Transverse colon (tissue), 4 donors: ENCODE measurements at regions not wholly inside any gene's neighbourhood (a gene's known extent, or its start where the extent isn't known, plus 50 kb on each side); places are given as distances from the start of the nearest gene placed in this dataset.

Source experiments
- EP300 ChIP-seq: sonication (generic); formaldehyde crosslinking; IDR thresholded peaks from one replicate; pipeline ENCODE4 v1.6.1; 2017; ENCODE audit warnings: antibody characterized with exemption, low read depth
- POLR2A ChIP-seq: fragments of 450-650 bp; IDR thresholded peaks from one replicate; pipeline ENCODE4 v1.6.1; 2016; ENCODE audit warnings: antibody characterized with exemption, mild to moderate bottlenecking, moderate library complexity
- POLR2AphosphoS5 ChIP-seq, 3 donors: sonication (generic); formaldehyde crosslinking; IDR thresholded peaks; one replicate each; pipeline ENCODE4 v1.6.1; 2016; ENCODE audit warnings: antibody characterized with exemption in 3 of 3
- TF ChIP-seq, protein P1 (sequence below), 5 experiments: fragments of 200-600 bp in 3 of 5; fragments of 450-650 bp in 2 of 5; sonication (generic) in 3 of 5; IDR thresholded peaks; 1 replicate in 2 of 5; 2 replicates in 3 of 5; pipeline ENCODE4 v1.5.1; 2016 to 2017; ENCODE audit warnings: antibody characterized with exemption in 5 of 5, inconsistent platforms in 3 of 5, mild to moderate bottlenecking in 2 of 5, moderate library complexity in 1 of 5

DNA sequence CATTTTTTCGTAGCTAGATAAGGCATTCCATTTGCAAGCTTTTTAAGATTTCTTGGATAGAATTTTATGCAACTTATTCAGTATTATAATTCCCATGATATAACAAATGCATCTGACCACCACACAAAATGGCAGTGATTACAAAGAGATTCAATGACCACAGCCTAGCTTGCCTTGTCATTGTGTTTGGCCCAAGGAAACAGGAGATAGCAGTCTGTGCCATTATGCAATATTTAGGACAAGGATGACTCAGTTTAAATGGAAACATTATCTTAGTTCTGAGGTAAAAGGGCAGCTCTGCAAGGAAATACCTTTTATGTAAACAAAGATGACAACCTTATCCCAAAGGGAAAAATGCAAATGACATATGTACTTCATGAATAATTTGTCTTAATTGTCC is 89.8 kb downstream of the NUDT12 start:
- TF ChIP-seq, protein P1, sequence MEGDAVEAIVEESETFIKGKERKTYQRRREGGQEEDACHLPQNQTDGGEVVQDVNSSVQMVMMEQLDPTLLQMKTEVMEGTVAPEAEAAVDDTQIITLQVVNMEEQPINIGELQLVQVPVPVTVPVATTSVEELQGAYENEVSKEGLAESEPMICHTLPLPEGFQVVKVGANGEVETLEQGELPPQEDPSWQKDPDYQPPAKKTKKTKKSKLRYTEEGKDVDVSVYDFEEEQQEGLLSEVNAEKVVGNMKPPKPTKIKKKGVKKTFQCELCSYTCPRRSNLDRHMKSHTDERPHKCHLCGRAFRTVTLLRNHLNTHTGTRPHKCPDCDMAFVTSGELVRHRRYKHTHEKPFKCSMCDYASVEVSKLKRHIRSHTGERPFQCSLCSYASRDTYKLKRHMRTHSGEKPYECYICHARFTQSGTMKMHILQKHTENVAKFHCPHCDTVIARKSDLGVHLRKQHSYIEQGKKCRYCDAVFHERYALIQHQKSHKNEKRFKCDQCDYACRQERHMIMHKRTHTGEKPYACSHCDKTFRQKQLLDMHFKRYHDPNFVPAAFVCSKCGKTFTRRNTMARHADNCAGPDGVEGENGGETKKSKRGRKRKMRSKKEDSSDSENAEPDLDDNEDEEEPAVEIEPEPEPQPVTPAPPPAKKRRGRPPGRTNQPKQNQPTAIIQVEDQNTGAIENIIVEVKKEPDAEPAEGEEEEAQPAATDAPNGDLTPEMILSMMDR (IDR thresholded peaks at IDR 0.05) = no peak
- TF ChIP-seq POLR2A (no peak), EP300 (no peak), POLR2AphosphoS5 (IDR thresholded peaks at IDR 0.05) (peak in 1 of 3 donors; percentile 28)
